ENCODE measurements at regions not wholly inside any gene's neighbourhood (a gene's known extent, or its start where the extent isn't known, plus 50 kb on each side); places are given as distances from the start of the nearest gene placed in this dataset.

DNA sequence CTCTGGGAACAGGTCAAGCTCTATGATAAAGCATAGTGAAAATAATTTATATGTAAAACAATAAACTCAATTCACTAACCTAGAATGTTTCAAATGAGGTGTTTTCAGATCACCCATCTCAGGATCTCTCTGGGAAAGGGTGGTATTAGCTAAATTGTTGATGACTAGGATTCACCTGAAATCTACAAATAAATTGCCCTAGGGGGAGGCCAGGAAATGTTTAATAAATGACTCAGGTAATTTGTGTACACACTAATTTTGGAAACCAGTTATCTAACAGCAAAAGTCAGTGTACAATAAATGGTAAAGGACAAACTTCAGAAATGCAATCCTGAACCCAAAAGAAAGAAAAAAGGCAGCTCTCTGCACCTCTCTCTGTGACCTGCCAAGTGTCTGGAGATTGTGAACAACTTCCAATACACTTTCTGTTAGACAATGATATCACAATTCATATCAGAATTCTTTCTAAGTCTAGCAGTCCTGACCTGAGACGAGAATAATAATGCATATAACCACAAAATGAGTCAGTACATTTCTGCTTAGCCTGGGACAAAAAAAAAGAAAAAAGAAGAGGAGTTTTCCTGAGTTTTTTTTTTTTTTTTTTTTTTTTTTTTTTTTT is 760.0 kb downstream of the EPHA4 start:
- H2AK5ac ChIP-seq (ENCODE audit: insufficient read length, low read length): no peak overlapping the region
- H4K5ac ChIP-seq (ENCODE audit: insufficient read length, low read depth, low read length): no peak overlapping the region
- H4K20me1 ChIP-seq (ENCODE audit: control insufficient read depth, insufficient read depth, insufficient read length): no peaks in the 10 kb centered on the region
- H3K79me1 ChIP-seq (ENCODE audit: insufficient read depth, low read depth, low read length, poor library complexity, severe bottlenecking): no peaks in the 10 kb centered on the region
- H2BK5ac ChIP-seq (ENCODE audit: insufficient read length, low read length): no peak overlapping the region
- H3K23me2 ChIP-seq (ENCODE audit: insufficient read length, low read depth, low read length, poor library complexity, severe bottlenecking): no peaks in the 10 kb centered on the region
- no peaks in the 10 kb centered on the region; a peak in 1 of 5 replicates for H3K9me3 Mint-ChIP-seq
- no CpG with 5 or more reads among the region's 1 CpG for WGBS (ENCODE audit: extremely low coverage, insufficient read length, low lambda C conversion rate)
- no peak overlapping the region for H3K18ac ChIP-seq (ENCODE audit: insufficient read length, low read depth, low read length)
- H2BK12ac ChIP-seq (ENCODE audit: insufficient read length, low read depth, low read length): no peak overlapping the region
- no peaks in the 10 kb centered on the region for H3K79me2 ChIP-seq (ENCODE audit: insufficient read depth, low read length)
- H3K23ac ChIP-seq (ENCODE audit: insufficient read length, low read depth, low read length): no peak overlapping the region
- H3K27ac ChIP-seq (ENCODE audit: insufficient read length, low read depth, low read length): no peak overlapping the region
- no peaks in the 10 kb centered on the region for H3K9me3 ChIP-seq (ENCODE audit: control insufficient read depth, low read depth, low read length)
- H3K27me3 Mint-ChIP-seq (ENCODE audit: low read depth): no peaks in the 10 kb centered on the region
- H3K56ac ChIP-seq (ENCODE audit: insufficient read length, low read depth, low read length): no peak overlapping the region
- H3K9ac ChIP-seq (ENCODE audit: extremely low read depth, insufficient read length, low read length): no peak overlapping the region
- no peak overlapping the region for H4K91ac ChIP-seq (ENCODE audit: insufficient read length, low read depth, low read length)
- no peak for DNase-seq
- no peak overlapping the region for H3K4ac ChIP-seq (ENCODE audit: low read depth, low read length)
- H3K4me2 ChIP-seq (ENCODE audit: insufficient read depth, insufficient read length, low read length): no peak overlapping the region
- H4K8ac ChIP-seq (replicated peaks; ENCODE audit: insufficient read length, low read depth, low read length): no peak overlapping the region
- no peak overlapping the region for H3T11ph ChIP-seq (ENCODE audit: low read length)
- no peaks in the 10 kb centered on the region for H3K4me1 Mint-ChIP-seq
- H3K27ac Mint-ChIP-seq: no peak overlapping the region
- no peak overlapping the region for H2AFZ ChIP-seq (ENCODE audit: low read length)
- H2BK120ac ChIP-seq (ENCODE audit: low read depth, low read length, poor library complexity, severe bottlenecking): no peak overlapping the region
- H3K4me1 ChIP-seq (ENCODE audit: insufficient read depth, low read length): no peaks in the 10 kb centered on the region
- H2BK20ac ChIP-seq (ENCODE audit: low read depth, low read length, poor library complexity, severe bottlenecking): no peak overlapping the region
- no peak overlapping the region for H3K14ac ChIP-seq (ENCODE audit: insufficient read depth, low read length)
- no peaks in the 10 kb centered on the region for H3K36me3 Mint-ChIP-seq (ENCODE audit: insufficient read depth in 1 of 3, low read depth in 3 of 3)
- TF ChIP-seq, protein P1, sequence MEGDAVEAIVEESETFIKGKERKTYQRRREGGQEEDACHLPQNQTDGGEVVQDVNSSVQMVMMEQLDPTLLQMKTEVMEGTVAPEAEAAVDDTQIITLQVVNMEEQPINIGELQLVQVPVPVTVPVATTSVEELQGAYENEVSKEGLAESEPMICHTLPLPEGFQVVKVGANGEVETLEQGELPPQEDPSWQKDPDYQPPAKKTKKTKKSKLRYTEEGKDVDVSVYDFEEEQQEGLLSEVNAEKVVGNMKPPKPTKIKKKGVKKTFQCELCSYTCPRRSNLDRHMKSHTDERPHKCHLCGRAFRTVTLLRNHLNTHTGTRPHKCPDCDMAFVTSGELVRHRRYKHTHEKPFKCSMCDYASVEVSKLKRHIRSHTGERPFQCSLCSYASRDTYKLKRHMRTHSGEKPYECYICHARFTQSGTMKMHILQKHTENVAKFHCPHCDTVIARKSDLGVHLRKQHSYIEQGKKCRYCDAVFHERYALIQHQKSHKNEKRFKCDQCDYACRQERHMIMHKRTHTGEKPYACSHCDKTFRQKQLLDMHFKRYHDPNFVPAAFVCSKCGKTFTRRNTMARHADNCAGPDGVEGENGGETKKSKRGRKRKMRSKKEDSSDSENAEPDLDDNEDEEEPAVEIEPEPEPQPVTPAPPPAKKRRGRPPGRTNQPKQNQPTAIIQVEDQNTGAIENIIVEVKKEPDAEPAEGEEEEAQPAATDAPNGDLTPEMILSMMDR (conservative IDR thresholded peaks at IDR 0.05): no peak
- H2BK15ac ChIP-seq (ENCODE audit: low read depth, low read length): no peak overlapping the region
- no peaks in the 10 kb centered on the region for H3K27me3 ChIP-seq (ENCODE audit: insufficient read depth, low read length)
- H3K4me3 Mint-ChIP-seq: no peak overlapping the region
